ENCODE measurements at regions not wholly inside any gene's neighbourhood (a gene's known extent, or its start where the extent isn't known, plus 50 kb on each side); places are given as distances from the start of the nearest gene placed in this dataset.
"Not testable (repeated sequence)": the region's sequence is repeated elsewhere in the genome, so short reads cannot be mapped to it uniquely, and the experiment has no call there.

DNA sequence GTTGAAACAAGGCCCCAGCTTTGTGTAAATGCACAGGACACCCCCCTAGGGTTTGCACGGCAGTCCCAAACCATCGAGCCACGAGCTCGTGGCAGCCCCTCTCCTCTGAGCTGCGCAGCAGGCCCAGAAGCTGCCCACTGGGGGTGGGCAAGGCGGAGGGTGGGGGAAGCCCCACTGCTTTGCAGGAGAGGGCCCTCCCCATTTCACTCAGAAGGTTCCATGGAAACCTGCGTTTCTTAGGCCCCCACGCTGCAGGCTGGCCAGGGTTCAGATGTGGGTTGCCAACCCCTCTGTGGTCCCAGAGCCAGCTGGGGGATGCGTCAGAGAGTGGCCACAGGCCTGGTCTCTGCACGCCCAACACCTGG is 303.2 kb downstream of the CCDC74A start:
- not testable (repeated sequence) for DNase-seq (ENCODE audit: low spot score in 2 of 2); H3K27me3 Mint-ChIP-seq; H3K9me3 Mint-ChIP-seq; H3K4me3 Mint-ChIP-seq; H3K36me3 Mint-ChIP-seq (ENCODE audit: insufficient read depth); ATAC-seq (replicated peaks; ENCODE audit: extremely low read depth, poor library complexity, severe bottlenecking); H3K4me1 Mint-ChIP-seq; H3K27ac Mint-ChIP-seq (ENCODE audit: low read depth)

DNA sequence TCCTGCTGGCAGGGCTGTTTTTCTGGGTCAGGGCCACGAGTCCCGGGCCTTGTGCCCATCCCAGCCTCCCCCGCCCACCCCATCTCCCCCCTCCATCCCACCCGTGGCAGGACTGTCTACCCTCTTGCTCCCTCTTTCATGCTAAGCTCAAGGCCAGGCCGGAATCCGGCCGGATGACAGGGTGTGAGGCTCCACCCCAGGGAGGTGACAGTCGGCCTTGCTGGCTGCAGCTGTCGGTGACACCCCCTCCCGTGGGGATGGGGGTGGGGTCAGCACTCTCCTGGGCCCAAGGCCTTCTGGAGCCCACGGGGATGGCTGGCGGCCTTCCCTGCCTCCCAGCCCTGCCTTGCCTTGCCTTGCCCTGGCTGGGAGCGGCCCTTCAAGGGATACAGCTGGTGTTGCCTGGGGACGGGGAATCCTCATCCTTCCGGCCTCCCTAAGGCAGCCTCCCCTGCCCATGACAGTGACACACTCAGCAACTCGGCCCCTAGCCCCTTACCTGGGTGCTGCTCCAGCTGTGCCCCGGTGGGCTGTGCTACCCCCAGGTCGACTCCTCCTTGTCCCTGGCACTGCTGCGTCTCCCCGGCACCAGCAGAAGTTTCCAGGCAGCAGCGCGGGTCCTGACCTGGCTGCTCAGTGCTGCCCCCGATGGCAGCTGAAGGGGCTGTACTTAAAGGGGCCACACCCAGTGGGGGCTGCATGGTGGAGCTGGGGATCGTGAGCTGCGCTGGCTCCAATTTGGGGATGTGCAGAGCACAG is 303.9 kb downstream of the CCDC74A start:
- not testable (repeated sequence) for H3K27me3 Mint-ChIP-seq; H3K27ac Mint-ChIP-seq (ENCODE audit: low read depth); H3K4me1 Mint-ChIP-seq; H3K9me3 Mint-ChIP-seq; DNase-seq (ENCODE audit: low spot score in 2 of 2); H3K4me3 Mint-ChIP-seq; H3K36me3 Mint-ChIP-seq (ENCODE audit: insufficient read depth)
- peak; percentile 25 for ATAC-seq (replicated peaks; ENCODE audit: extremely low read depth, poor library complexity, severe bottlenecking)

DNA sequence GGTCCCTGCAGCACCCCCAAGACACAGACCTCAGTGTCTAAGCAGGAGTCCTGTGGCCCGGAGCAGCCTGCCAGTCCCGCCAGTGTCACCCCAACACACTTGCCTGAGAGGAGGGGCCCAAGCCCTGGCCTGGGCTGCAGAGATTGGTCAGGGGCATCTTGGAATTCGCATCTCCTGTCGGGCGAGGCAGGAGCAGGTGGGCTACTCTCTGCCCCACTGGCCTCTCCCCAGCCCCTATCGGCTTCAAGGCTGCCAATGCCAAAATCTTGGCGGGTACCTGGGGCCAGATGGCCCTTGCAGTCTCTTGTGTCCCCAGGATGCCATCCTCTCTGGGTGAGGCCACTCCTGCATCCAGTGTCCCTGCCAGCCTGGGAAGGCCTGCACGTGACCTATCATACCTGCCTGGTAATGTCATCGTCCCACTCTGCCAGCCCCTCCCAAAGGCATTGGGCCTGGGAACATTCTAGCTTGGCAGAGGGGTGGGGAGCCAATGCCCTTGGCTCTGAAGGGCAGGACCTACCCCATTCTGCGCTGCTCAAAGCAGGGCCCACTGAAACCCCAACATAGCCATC is 304.6 kb downstream of the CCDC74A start:
- not testable (repeated sequence) for H3K27ac Mint-ChIP-seq (ENCODE audit: low read depth); H3K9me3 Mint-ChIP-seq; H3K36me3 Mint-ChIP-seq (ENCODE audit: insufficient read depth); H3K4me1 Mint-ChIP-seq; H3K4me3 Mint-ChIP-seq; ATAC-seq (replicated peaks; ENCODE audit: extremely low read depth, poor library complexity, severe bottlenecking); DNase-seq (ENCODE audit: low spot score in 2 of 2)
- peaks cover 12% of the 10 kb centered on the region for H3K27me3 Mint-ChIP-seq

DNA sequence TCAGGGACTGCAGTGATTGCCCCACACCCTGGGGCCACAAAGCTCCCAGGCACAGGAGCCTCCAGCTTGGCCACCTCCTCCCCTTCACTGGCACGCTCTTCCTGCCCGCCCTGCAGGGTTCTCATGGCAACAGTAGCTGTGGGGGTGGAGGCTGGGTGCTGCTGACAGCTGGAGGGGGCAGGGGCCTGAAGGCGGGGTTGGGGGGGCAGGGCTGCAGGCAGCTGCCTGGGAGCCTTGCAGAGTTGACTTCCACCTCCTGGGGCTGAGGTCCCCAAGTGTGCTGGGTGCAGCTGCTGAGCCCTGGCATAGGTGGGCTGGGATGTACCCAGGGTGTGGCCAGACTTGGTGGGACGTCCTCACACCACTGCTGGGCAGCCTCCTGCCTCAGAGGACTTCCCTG is 305.2 kb downstream of the CCDC74A start:
- not testable (repeated sequence) for H3K4me1 Mint-ChIP-seq; H3K27ac Mint-ChIP-seq (ENCODE audit: low read depth); H3K36me3 Mint-ChIP-seq (ENCODE audit: insufficient read depth); DNase-seq (ENCODE audit: low spot score in 2 of 2); ATAC-seq (replicated peaks; ENCODE audit: extremely low read depth, poor library complexity, severe bottlenecking); H3K9me3 Mint-ChIP-seq; H3K4me3 Mint-ChIP-seq
- peaks cover 18% of the 10 kb centered on the region for H3K27me3 Mint-ChIP-seq

DNA sequence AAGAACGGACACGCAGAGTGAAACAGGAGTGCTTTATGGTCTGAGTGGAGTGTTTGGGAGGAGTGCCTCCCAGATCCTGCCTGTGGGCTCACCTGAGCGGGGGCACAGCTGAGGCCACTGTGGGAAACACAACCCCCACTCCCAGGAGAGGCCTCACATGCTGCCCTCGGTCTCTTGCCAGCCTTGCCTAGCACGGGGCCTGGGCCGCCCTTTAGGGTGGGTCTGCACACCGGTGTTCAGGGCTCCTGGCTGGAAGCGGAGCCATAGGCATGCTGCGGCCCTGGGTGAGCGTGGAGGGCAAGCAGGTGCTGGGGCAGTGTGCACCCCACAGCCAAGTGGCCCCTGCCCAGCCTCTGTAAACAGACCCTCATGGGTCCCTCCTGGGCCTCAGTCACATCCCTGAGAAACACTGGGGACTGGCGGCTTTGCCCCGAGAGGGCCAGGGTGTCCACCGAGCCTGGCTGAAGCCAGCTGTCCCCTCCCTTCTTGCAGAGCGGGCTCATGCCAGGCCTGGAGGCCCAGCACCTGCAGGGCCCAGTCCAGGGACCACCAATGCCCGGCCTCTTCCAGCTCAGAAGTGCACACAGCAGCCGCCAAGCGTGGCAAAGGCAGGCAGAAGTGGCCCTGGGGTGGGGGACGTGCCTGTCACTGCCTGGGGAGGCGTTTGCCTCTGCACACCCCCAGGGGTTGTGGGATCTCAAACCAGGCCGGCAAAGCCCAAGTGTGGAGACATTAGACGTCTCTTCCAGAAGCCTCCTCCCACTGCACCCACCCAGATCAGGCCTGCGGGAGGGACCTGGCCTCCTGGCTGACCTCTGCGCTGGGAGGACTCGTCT is 305.9 kb downstream of the CCDC74A start:
- not testable (repeated sequence) for H3K4me1 Mint-ChIP-seq; H3K4me3 Mint-ChIP-seq; H3K27ac Mint-ChIP-seq (ENCODE audit: low read depth); H3K36me3 Mint-ChIP-seq (ENCODE audit: insufficient read depth); ATAC-seq (replicated peaks; ENCODE audit: extremely low read depth, poor library complexity, severe bottlenecking); DNase-seq (ENCODE audit: low spot score in 2 of 2); H3K9me3 Mint-ChIP-seq
- peaks cover 21% of the 10 kb centered on the region for H3K27me3 Mint-ChIP-seq

DNA sequence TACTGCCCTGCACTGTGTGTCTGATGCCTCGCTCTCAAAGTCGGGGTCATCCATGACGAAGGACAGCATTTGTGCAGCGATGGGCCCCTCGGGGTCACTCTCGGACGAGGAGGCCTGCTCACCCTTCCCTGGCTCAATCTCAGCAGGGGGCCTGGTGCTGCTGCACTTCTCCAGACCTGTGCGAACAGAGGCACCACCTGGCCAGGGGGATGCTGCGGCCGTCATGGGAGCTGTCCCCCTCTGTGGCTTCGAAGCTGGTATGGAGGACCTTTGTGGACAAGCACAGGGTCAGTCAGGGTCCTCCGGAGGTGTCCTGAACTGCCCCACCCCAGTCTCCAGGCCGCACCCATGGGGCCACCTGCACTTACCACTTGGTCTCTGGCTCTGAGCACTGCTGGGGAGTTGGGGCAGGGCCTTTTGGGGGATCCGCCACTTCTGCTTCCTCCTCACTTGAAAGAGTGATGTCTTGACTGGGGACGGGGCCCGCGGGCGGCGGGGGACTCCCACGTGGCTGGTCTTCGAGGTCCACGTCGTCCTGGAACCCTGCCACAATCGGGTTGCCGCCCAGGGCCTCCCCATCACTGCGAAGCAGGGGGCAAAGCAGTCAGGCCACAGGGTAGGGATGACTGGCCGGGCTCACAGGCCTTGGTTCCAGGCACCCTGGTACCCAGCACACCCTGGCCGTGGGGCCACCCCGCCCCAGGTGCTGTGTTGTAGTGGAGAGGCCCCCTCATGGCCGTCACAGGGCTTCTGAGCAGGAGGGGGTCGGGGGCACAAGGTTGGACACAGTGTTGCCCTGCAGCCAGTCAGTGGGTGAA is 306.7 kb downstream of the CCDC74A start:
- not testable (repeated sequence) for H3K4me3 Mint-ChIP-seq; H3K27ac Mint-ChIP-seq (ENCODE audit: low read depth); H3K9me3 Mint-ChIP-seq; H3K36me3 Mint-ChIP-seq (ENCODE audit: insufficient read depth); H3K4me1 Mint-ChIP-seq; DNase-seq (ENCODE audit: low spot score in 2 of 2); ATAC-seq (replicated peaks; ENCODE audit: extremely low read depth, poor library complexity, severe bottlenecking)
- H3K27me3 Mint-ChIP-seq: peaks cover 21% of the 10 kb centered on the region

DNA sequence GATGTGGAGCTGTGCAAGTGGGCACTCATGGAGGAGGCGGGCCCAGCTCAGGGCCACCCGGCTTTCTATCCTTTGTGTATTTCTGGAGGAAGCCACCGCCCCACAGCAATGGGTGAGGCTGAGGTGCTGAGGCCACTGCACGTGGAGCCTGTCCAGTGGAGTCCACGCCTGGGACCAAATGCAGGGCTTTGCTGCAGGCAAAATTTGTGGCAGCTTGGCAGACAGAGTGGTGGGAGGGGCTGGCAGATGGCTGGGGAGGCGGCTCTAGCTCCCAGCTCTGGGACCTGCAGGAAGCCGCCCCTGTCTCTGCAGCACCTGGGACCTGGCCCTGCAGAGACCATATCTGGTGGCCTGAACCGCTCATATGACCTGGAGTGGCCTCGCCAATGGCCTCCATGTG is 307.3 kb downstream of the CCDC74A start:
- H3K4me1 Mint-ChIP-seq; ATAC-seq (replicated peaks; ENCODE audit: extremely low read depth, poor library complexity, severe bottlenecking); DNase-seq (ENCODE audit: low spot score in 2 of 2); H3K9me3 Mint-ChIP-seq; H3K36me3 Mint-ChIP-seq (ENCODE audit: insufficient read depth); H3K27ac Mint-ChIP-seq (ENCODE audit: low read depth); H3K4me3 Mint-ChIP-seq: not testable (repeated sequence)
- peaks cover 21% of the 10 kb centered on the region for H3K27me3 Mint-ChIP-seq

DNA sequence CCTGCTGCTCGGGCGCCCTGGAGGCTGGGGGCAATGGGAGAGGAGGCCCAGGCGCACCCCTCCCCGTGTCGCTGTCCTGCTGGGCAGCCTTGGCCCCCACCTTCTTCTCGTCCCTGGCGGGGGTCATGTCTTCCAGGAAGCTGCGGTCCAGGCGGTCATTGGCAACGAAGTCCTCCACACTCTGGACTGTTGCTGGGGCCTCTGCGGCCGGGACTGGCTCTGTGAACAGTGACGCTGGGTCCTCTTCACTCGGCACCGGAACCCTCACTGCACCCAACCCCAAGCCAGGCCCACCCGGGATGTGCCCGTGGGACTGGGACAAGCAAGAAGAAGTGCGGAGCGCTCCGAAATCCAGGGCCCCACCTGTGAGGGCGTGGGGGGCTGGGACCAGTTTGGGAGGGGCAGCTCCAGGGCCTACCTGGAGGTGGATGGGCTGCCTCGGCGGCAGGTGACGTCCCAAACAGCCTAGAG is 308.0 kb downstream of the CCDC74A start:
- H3K4me3 Mint-ChIP-seq: no peak overlapping the region
- H3K4me1 Mint-ChIP-seq: no peaks in the 10 kb centered on the region
- H3K27ac Mint-ChIP-seq (ENCODE audit: low read depth): no peak overlapping the region
- H3K9me3 Mint-ChIP-seq: no peaks in the 10 kb centered on the region
- DNase-seq (ENCODE audit: low spot score in 2 of 2): no peak
- ATAC-seq (replicated peaks; ENCODE audit: extremely low read depth, poor library complexity, severe bottlenecking): no peak
- peaks cover 21% of the 10 kb centered on the region for H3K27me3 Mint-ChIP-seq
- H3K36me3 Mint-ChIP-seq (ENCODE audit: insufficient read depth): no peaks in the 10 kb centered on the region

DNA sequence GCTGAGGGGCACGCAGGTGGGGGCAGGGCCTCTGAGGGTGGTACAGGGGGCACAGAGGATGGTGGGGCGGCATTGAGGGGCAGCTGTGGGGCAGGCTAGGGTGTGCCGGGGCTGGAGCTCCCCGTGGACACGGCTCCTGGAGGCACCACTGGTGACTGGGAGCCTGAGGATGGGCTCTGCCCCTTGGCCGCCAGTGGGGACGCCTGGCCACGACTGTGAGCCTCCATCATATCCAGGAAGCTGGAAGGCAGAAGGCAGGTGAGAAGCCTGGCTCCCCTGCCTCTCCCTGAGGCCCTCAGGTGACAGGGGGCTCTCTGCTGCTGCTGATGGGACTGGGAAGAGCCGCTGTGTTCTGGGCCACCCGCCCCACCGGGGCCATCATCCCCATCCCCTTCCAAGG is 308.4 kb downstream of the CCDC74A start:
- not testable (repeated sequence) for H3K4me3 Mint-ChIP-seq; DNase-seq (ENCODE audit: low spot score in 2 of 2); ATAC-seq (replicated peaks; ENCODE audit: extremely low read depth, poor library complexity, severe bottlenecking); H3K9me3 Mint-ChIP-seq; H3K36me3 Mint-ChIP-seq (ENCODE audit: insufficient read depth); H3K4me1 Mint-ChIP-seq; H3K27ac Mint-ChIP-seq (ENCODE audit: low read depth)
- H3K27me3 Mint-ChIP-seq: peaks cover 21% of the 10 kb centered on the region

DNA sequence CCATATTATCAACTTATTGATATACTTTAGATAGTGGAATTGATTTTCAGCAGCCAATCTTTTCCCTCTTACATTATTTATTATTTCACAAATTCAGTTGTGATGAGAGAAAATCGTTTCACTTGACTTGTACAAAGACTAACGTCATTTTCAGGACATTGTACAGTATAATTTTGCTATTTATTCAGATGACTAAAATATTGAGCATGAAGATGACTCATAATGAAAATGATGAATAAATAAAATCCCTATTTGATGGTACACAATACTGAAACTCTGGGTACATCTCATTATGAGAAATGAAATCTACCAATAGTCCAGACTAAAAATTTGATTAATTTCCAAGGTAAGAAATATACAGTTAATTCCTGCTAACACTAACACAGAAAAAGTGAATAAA is 316.4 kb downstream of the CCDC74A start:
- H3K36me3 Mint-ChIP-seq (ENCODE audit: insufficient read depth); H3K4me1 Mint-ChIP-seq; H3K9me3 Mint-ChIP-seq; ATAC-seq (replicated peaks; ENCODE audit: extremely low read depth, poor library complexity, severe bottlenecking); DNase-seq (ENCODE audit: low spot score in 2 of 2); H3K27me3 Mint-ChIP-seq; H3K27ac Mint-ChIP-seq (ENCODE audit: low read depth); H3K4me3 Mint-ChIP-seq: not testable (repeated sequence)

DNA sequence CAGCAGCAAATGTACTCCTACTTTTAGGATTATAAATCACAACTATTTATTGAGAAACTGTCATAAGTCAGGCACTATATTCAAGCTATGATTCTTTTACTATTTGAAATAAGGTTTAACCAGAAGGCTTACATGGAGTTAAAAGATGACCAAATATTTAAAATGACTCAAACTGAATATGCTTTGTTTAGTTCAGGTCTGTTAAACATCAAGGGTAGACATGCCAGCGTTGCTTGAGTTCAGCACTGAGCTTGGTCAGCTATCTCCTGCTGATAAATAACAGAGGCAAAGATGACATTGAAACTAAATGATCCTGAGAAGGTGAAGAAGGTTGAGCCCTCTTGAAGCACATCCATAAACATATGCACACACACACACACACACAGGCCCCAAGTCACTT is 305.6 kb downstream of the ANKRD30BL start:
- DNase-seq (ENCODE audit: low spot score in 2 of 2); H3K9me3 Mint-ChIP-seq; H3K36me3 Mint-ChIP-seq (ENCODE audit: insufficient read depth); H3K4me3 Mint-ChIP-seq; H3K27ac Mint-ChIP-seq (ENCODE audit: low read depth); ATAC-seq (replicated peaks; ENCODE audit: extremely low read depth, poor library complexity, severe bottlenecking); H3K4me1 Mint-ChIP-seq; H3K27me3 Mint-ChIP-seq: not testable (repeated sequence)

DNA sequence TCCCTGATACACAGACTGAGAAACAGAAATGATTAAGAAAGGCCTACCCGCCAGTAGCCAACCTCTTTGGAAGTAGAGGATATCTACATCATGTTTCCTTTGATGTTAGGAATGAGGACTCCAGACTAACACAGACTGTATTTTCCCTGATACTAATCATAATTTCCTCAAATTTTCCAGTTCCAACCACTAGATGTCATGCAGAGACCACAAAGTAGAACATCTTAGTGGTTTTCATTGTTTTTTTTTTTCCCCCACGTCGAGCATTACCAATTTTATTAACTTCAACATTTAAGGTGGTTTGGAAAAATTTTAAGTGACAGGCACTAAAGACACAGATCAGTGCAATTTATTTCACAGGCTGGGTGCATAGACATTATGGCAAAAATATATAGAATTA is 303.6 kb downstream of the ANKRD30BL start:
- H3K4me3 Mint-ChIP-seq; H3K36me3 Mint-ChIP-seq (ENCODE audit: insufficient read depth); H3K27ac Mint-ChIP-seq (ENCODE audit: low read depth); DNase-seq (ENCODE audit: low spot score in 2 of 2); ATAC-seq (replicated peaks; ENCODE audit: extremely low read depth, poor library complexity, severe bottlenecking); H3K9me3 Mint-ChIP-seq; H3K27me3 Mint-ChIP-seq; H3K4me1 Mint-ChIP-seq: not testable (repeated sequence)

All from central memory CD8-positive, alpha-beta T cell (primary cell).